ENCODE measurements at regions not wholly inside any gene's neighbourhood (a gene's known extent, or its start where the extent isn't known, plus 50 kb on each side); places are given as distances from the start of the nearest gene placed in this dataset.

DNA sequence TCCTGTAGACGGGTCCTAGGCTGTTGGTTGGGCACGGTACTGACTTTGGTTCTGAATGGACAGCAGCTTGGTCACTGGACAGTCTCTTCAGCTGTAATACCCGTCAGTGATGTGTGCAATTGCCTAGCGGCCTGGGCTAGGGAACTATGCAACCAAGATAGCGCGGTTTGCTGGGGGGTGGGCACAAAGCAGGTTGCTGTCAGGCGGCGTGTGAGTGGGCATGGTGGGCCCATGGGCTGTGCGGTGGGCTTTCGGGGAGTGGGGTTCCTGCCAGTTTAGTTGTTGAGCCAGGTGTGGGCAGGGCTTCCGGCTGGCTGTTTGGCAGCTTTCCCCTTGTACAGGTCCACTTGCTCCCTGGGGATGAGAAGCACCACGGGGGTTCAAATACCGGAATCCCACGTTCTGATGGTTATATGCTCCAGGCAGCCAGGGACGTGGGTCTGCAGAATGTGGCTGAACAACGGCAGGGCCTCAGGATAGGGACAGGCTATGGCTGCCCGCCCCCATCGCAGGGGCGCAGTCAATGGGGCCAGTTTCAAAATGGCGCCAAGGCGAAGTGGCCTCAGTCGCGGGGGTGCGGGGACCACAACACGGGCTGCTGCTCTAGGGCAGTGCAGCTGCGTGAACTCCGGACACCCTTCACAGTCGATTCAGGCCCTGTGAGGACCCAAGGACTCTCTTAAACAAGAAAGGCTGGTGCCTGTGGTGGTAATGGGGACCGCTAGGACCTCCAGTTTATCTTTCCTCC, 407.5 kb upstream of the FIGN start:
- H3K27me3 ChIP-seq (ENCODE audit: insufficient read depth, low read depth), result no peaks in the 10 kb centered on the region
- H3K4me3 ChIP-seq (IDR thresholded peaks at IDR 0.05; ENCODE audit: insufficient read depth, low read depth, low read length), result no peak overlapping the region
- H3K9ac ChIP-seq, result no peak overlapping the region
- no peaks in the 10 kb centered on the region for H4K20me1 ChIP-seq (ENCODE audit: insufficient read depth)
- no peak overlapping the region for H3K27ac ChIP-seq
- no peak overlapping the region for H3K4me2 ChIP-seq
- peaks cover 31% of the 10 kb centered on the region for H3K4me1 ChIP-seq (ENCODE audit: low read depth, poor library complexity, severe bottlenecking)
- no peaks in the 10 kb centered on the region for H3K79me2 ChIP-seq (ENCODE audit: insufficient read depth, low read depth)
- no peak overlapping the region for H2AFZ ChIP-seq (ENCODE audit: low read depth)
- no peak for TF ChIP-seq CTCF (conservative IDR thresholded peaks at IDR 0.05; ENCODE audit: low read depth, low read length)
- H3K36me3 ChIP-seq (ENCODE audit: insufficient read depth), result no peaks in the 10 kb centered on the region

DNA sequence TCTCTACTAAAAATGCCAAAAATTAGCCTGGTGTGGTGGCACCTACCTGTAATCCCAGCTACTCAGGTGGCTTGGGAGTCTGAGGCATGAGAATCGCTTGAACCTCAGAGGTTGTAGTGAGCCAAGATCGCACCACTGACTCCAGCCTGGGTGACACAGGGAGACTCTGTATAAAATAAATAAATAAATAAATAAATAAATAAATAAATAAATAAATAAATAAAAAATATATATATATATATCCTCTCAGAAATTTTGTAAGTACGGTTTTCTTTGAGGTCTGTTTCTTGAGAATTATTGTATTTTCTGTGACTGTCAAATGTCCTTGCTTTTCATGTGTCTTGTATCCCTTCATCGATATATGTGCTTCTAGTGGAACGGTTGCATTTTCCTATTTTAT, 406.9 kb upstream of the FIGN start:
- H3K27ac ChIP-seq, result no peak overlapping the region
- no peaks in the 10 kb centered on the region for H3K79me2 ChIP-seq (ENCODE audit: insufficient read depth, low read depth)
- H2AFZ ChIP-seq (ENCODE audit: low read depth), result no peak overlapping the region
- peaks cover 31% of the 10 kb centered on the region for H3K4me1 ChIP-seq (ENCODE audit: low read depth, poor library complexity, severe bottlenecking)
- H4K20me1 ChIP-seq (ENCODE audit: insufficient read depth), result no peaks in the 10 kb centered on the region
- no peak for TF ChIP-seq CTCF (conservative IDR thresholded peaks at IDR 0.05; ENCODE audit: low read depth, low read length)
- no peak overlapping the region for H3K4me2 ChIP-seq
- H3K4me3 ChIP-seq (IDR thresholded peaks at IDR 0.05; ENCODE audit: insufficient read depth, low read depth, low read length), result no peak overlapping the region
- no peak overlapping the region for H3K9ac ChIP-seq
- no peaks in the 10 kb centered on the region for H3K27me3 ChIP-seq (ENCODE audit: insufficient read depth, low read depth)
- H3K36me3 ChIP-seq (ENCODE audit: insufficient read depth), result no peaks in the 10 kb centered on the region

DNA sequence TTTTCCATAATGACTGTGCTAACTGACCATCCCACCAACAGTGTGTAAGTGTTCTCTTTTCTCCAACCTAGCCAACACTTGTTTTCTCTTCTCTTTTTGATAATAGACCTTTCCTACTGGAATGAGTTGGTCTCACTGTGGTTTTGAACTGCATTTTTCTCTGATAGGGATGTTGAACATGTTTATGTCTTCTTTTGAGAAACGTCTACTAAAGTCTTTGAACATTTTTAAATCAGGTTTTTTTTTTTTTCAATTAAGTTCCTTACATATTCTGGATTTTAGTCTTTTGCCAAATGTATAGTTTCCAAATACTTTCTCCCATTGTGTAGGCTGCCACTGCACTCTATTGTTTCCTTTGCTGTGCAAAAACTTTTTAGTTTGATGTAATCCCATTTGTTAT, 405.5 kb upstream of the FIGN start:
- Histone ChIP-seq H3K9ac (no peak overlapping the region), H3K79me2 (ENCODE audit: insufficient read depth, low read depth) (no peaks in the 10 kb centered on the region), H4K20me1 (ENCODE audit: insufficient read depth) (no peaks in the 10 kb centered on the region), H3K4me3 (IDR thresholded peaks at IDR 0.05; ENCODE audit: insufficient read depth, low read depth, low read length) (no peak overlapping the region), H3K36me3 (ENCODE audit: insufficient read depth) (no peaks in the 10 kb centered on the region), H3K4me2 (no peak overlapping the region), H2AFZ (ENCODE audit: low read depth) (no peak overlapping the region), H3K27me3 (ENCODE audit: insufficient read depth, low read depth) (no peaks in the 10 kb centered on the region), H3K4me1 (ENCODE audit: low read depth, poor library complexity, severe bottlenecking) (peaks cover 19% of the 10 kb centered on the region), H3K27ac (no peak overlapping the region)
- TF ChIP-seq CTCF (conservative IDR thresholded peaks at IDR 0.05; ENCODE audit: low read depth, low read length), result no peak

- H3K4me3 ChIP-seq (IDR thresholded peaks at IDR 0.05; ENCODE audit: insufficient read depth, low read depth, low read length), result no peak overlapping the region
- H3K4me1 ChIP-seq (ENCODE audit: low read depth, poor library complexity, severe bottlenecking), result no peaks in the 10 kb centered on the region
- no peak overlapping the region for H3K4me2 ChIP-seq
- no peaks in the 10 kb centered on the region for H4K20me1 ChIP-seq (ENCODE audit: insufficient read depth)
- H3K9ac ChIP-seq, result no peak overlapping the region
- no peak overlapping the region for H2AFZ ChIP-seq (ENCODE audit: low read depth)
- no peaks in the 10 kb centered on the region for H3K27me3 ChIP-seq (ENCODE audit: insufficient read depth, low read depth)
- no peaks in the 10 kb centered on the region for H3K36me3 ChIP-seq (ENCODE audit: insufficient read depth)
- H3K79me2 ChIP-seq (ENCODE audit: insufficient read depth, low read depth), result no peaks in the 10 kb centered on the region
- no peak for TF ChIP-seq CTCF (conservative IDR thresholded peaks at IDR 0.05; ENCODE audit: low read depth, low read length)
- no peak overlapping the region for H3K27ac ChIP-seq
Observed at GRCh38 chr2:164138750-164139149, 402.9 kb upstream of the FIGN start.
